HUDEP-2 (cell line): ENCODE measurements at regions not wholly inside any gene's neighbourhood (a gene's known extent, or its start where the extent isn't known, plus 50 kb on each side); places are given as distances from the start of the nearest gene placed in this dataset.
"Not testable (repeated sequence)": the region's sequence is repeated elsewhere in the genome, so short reads cannot be mapped to it uniquely, and the experiment has no call there.

Source experiments
- DNase-seq, 76 experiments: peaks; one replicate each; lab custom pipeline; 2025; ENCODE audit not compliant: unreplicated experiment in 76 of 76; lab: John Stamatoyannopoulos, UW

GRCh38 chr6:92339936-92340640 is 1079.3 kb downstream of the EPHA7 start:
- no peak for DNase-seq

GRCh38 chr6:92337571-92337970 is 1081.8 kb downstream of the EPHA7 start:
- no peak for DNase-seq

GRCh38 chr6:92329208-92329847 is 1090.0 kb downstream of the EPHA7 start:
- DNase-seq, result no peak

GRCh38 chr6:92315312-92315711 is 1104.0 kb downstream of the EPHA7 start:
- no peak for DNase-seq

GRCh38 chr6:92297101-92297500 is 1122.3 kb downstream of the EPHA7 start:
- DNase-seq, result no peak

- no peak for DNase-seq
Observed at GRCh38 chr6:92292067-92292466, 1127.3 kb downstream of the EPHA7 start.

- DNase-seq, result no peak
Observed at GRCh38 chr6:92289831-92290230, 1129.5 kb downstream of the EPHA7 start.

- DNase-seq, result no peak
Observed at GRCh38 chr6:92281571-92282076, 1137.7 kb downstream of the EPHA7 start.

- DNase-seq, result no peak
Observed at GRCh38 chr6:92275150-92275549, 1144.2 kb downstream of the EPHA7 start.

- no peak for DNase-seq
Observed at GRCh38 chr6:92274588-92274987, 1144.8 kb downstream of the EPHA7 start.

GRCh38 chr6:92273694-92274093 is 1145.7 kb downstream of the EPHA7 start:
- DNase-seq, result no peak

GRCh38 chr6:92271091-92271490 is 1148.3 kb downstream of the EPHA7 start:
- no peak for DNase-seq

- no peak for DNase-seq
Observed at GRCh38 chr6:92270365-92270764, 1149.0 kb downstream of the EPHA7 start.

GRCh38 chr6:92267335-92267734 is 1152.0 kb downstream of the EPHA7 start:
- no peak for DNase-seq

GRCh38 chr6:92263864-92264263 is 1155.5 kb downstream of the EPHA7 start:
- DNase-seq, result no peak

GRCh38 chr6:92259171-92259570 is 1160.2 kb downstream of the EPHA7 start:
- no peak for DNase-seq

- no peak for DNase-seq
Observed at GRCh38 chr6:92243315-92243714, 1176.0 kb downstream of the EPHA7 start.

GRCh38 chr6:92231171-92231701 is 1188.1 kb downstream of the EPHA7 start:
- DNase-seq, result no peak

GRCh38 chr6:92219987-92220386 is 1199.4 kb downstream of the EPHA7 start:
- DNase-seq, result not testable (repeated sequence)

- no peak for DNase-seq
Observed at GRCh38 chr6:92216717-92217116, 1202.6 kb downstream of the EPHA7 start.

GRCh38 chr6:92201618-92202017 is 1217.7 kb downstream of the EPHA7 start:
- peak in 1 of 76 experiments; percentile 31 for DNase-seq

- DNase-seq, result no peak
Observed at GRCh38 chr6:92196325-92196724, 1223.0 kb downstream of the EPHA7 start.
